SHP77 treated with DMSO at 0.1 percent for 48 hours (cell line): ENCODE measurements at regions not wholly inside any gene's neighbourhood (a gene's known extent, or its start where the extent isn't known, plus 50 kb on each side); places are given as distances from the start of the nearest gene placed in this dataset.

Experiments used
- DNase-seq: peaks from one replicate; lab custom pipeline; 2025; lab: John Stamatoyannopoulos, UW

DNA sequence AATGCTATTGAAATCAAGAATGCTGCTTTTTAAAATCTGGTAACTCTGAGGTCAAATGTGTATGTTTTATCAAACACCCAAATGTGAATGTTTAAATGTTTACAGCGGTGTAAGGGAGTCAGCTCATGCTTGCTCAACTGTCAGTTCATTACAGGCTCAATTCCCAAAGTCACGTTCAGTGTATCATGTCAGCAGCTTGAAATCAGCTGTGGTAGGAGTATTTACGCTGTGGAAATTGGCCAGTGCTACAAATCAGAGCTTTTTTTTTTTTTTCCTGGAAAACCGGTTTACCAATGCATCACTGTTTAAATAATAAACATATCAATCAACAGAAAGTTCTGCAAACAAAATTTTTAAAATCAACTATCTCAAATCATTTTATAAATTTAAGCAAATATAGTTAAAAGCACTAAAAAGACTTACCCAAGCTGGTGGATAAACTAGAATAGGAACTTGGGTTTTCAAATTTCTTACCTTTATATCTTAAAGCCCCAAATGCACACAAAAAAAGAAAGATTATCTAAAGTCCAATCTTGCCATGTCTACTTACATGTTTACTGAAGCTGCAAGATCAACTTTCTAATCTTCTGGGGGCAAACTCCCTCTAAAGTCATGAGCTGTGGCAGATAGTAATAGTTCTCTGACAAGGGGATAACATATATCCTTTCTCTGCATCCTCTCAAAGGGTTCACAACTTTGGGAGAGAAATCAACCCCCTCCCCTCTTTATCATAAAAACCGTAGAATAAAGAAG lies 57.6 kb upstream of the GRAMD2B start:
- DNase-seq, result no peak

DNA sequence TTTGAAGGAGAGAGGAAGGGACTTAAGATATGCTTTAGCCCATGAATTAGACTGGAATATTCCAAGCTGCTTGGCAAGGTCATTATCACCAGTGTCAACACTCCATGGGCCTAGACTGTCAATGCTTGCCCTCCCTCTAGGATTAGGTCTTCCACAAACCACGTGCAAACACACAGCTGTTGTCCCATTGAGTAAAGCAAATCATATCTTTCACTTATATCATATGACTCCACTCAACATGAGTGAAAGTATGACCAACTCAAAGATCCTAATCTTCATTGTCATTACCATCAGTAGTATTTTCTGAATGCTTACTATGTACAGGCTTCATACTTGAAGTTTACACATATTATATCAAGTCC lies 57.0 kb upstream of the GRAMD2B start:
- DNase-seq, result no peak

DNA sequence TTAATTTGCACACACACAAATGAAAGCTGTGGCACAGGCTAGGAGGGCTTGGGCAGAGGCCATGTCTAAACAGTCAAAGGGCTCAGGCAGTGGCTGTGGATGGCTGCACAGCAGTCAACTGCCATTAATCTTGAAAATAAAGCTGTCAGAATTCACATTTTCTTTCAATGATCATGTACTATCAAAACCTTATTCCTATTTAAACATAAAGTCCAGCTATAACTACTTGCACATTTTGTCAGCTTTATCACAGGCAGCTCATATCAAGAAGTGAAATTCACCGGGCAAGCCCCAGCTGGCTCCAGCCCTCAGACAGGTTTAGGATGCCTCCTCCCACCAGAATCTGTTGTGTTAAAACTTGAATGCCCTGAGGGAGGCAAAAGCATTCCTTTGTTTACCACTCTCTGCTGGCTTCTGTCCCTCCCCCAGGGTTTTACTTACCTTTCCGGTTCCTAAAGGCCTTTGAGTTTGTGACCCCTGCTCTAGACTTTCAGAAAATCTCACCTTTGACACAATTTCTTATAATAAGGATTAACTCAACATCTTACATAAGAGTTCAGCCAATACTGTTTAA lies 54.9 kb upstream of the GRAMD2B start:
- peak; percentile 36 for DNase-seq

DNA sequence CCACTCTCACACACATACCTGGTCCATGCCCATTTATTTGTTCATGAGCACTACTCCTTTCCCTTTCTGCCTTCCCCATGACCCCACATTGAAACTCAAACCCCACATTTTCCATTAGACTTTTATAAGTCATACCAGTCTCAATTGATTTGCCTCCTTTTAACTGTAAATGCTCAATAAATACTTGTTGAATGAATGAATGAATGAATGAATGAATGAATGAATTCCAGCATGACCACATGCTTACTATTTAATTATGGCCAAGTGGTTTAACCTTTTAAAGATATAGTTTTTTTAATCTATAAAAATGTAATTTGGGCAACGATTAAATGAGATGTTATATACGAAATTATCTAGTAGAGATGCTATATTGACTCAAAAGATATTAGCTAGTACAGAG lies 54.1 kb upstream of the GRAMD2B start:
- no peak for DNase-seq

DNA sequence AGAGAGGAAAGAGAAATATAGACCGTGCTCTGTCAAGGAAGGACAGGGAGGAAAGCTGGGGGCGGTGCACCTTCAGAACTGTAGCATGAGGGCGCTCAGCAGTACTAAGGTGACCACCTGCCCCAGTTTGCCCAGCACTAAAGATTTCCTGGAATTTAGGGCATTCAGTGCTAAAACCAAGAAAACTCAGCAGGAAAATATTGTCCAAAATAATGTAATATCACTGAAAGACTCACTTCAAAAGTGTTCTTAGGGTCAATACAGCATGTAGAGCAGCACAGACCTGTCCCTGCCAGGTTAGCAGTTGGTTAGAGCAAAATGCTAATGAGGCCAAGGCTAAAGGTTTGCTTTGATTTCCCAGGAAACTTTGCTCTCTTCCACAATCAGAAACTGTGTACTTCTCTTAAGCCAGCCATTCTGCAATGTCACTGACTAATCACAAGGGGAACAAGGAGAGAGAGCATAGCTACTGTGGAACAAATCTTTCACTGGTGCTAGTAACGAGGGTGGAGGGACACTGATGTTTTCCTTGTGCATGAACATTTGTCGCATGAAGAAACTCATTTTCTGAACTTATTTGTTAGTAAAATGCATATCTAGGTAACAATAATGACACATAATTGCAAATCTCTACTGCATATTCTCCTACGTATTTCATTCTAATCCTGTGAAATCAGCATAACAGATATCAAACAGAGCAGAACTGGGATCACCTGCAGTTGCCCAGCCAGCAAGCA lies 53.0 kb upstream of the GRAMD2B start:
- DNase-seq, result no peak

DNA sequence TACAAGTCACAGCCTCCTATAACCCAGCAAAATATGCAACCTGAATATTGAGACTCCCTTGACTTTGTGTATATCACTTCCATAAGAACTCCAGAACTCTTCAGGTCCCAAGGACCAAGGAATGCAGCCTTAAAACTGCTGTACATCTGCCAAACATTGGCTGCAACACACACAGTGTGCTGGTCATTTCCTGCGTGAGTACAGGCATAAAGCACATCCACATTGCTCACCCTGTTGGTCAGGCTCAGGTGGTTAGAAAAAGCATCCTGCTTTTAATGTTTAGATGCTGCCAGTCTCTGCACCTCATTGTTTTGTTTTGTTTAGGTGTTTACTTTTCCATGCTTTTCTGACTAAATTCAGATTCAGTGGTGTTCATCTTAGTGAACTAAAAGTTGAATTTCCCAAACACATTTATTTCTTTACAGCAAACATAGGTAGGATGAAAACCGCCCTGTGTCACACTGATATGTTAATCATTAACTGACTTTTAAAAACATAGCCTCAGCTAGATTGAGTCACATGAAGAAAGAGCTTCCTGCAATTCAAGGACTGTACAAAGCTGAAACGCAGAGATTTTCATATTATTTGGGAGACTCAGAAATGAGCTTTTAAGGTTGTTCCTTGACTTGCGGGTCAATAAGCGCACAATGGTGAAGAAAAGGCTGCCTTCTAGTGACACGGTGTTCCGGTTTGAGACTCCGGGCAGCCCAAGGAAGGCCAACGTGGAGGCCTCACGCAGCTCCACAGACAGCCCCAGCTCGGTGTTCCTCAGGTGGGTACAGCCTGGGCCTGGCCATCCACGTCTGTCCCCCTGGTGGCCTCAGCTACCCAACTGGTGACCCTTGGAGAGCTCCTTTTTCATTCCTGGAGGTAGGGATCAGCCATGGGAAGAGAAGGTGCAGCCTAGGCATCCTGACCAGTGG lies 52.2 kb upstream of the GRAMD2B start:
- no peak for DNase-seq

DNA sequence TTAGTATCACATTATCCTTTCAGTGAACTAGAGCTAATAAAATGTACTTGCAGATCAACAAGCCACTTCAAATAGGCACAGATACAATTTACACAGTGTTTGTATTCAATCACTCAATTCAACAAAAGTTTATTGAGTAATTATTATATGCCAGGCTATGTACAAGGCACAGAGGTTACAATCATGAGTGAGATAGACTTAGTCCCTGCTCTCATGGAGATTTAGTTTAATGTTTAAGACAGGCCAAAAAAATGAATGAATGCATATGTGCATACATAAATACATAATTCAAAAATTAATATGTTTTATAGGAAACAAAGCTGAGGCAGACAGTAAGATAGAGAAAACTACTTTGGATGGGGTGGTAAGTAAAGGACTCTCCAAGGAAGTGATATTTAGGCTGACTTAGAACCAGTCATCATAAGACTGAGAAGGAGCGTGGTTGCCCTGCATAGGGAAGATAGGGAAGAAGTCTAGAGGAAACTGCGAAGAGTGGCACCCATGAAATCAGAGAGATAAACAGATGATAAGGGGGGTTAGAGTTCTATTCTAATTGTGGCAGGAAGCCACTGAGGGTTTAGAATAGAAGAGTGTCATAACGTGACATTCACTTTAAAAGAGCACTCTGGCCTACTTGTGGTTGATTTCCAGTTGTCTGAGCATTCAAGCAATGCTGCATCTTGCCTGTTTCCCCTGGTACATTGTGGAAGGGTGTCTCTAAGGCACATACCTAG lies 49.7 kb upstream of the GRAMD2B start:
- no peak for DNase-seq
